ENCODE measurements at regions not wholly inside any gene's neighbourhood (a gene's known extent, or its start where the extent isn't known, plus 50 kb on each side); places are given as distances from the start of the nearest gene placed in this dataset.
A peak's percentile ranks its signal among the peaks of the same experiment; 100 is the strongest.
"Not testable (repeated sequence)": the region's sequence is repeated elsewhere in the genome, so short reads cannot be mapped to it uniquely, and the experiment has no call there.

DNA sequence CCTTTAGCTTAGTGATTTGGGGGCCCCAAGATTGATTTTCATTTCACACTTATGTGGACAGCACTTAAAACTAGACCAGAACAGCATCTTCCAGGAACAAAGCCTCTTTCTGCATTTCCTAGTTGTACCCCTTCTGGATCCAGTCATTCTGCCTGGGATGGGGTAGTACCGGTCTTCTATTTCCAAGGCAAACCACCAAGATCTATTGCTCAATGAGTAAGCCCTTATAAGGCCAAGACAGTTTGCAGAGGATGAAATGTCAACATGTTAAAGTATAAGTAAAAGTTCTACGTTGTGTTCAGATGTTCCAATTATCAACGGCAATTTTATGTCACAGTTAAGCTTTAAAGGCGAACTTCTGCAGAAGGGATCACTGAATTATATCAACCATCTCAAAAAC, 106.9 kb upstream of the ZNF746 start:
- no peak for DNase-seq (ENCODE audit: low spot score)

DNA sequence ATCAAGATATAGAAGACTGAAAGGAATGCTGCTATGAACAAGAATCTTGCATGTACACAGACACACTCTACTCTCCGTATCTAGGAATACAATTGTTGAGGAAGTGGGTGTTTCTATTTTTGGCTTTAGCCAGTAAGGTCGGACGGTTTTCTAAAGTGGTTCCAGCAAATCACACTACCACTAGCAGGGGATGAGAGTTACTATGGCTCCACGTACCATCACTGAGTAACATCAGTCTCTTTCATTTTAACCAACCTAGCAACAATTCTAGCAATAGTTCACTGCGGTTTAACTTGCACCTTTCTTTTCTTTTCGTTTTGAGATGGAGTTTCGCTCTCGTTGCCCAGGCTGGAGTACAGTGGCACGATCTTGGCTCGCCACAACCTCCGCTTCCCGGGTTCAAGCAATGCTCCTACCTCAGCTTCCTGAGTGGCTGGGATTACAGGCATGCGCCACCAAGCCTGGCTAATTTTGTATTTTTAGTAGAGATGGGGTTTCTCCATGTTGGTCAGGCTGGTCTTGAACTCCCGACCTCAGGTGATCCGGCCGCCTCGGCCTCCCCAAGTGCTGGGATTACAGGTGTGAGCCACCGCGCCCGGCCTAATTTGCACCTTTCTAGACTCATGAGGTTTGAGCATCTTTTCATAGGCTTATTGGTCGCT, 103.2 kb upstream of the ZNF746 start:
- peak; percentile 18 for DNase-seq (ENCODE audit: low spot score)

DNA sequence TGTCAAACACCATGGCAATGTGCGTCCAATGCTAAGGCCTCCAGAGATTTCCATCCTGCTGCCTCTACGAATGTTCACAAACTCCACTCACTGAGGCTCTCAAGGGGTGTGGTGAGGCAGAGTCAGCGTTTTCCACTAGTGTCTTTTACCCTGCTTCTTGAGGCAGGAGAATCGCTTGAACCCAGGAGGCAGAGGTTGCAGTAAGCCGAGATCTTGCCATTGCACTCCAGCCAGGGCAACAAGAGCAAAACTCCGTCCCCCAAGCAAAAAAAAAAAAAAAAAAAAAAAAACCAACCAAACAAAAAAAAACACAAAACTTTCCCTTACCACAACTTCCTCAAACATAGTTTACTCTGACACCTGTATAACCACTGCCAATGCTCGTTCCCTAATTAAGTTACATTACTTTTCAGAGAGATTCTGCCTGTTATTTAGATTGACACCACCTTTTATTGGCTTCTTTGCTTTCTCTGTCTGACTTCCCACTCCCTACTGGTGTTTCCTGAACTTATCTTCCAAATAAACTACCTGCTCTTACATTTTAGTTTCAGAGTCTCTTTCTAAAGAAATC, 102.1 kb upstream of the ZNF746 start:
- DNase-seq (ENCODE audit: low spot score): peak; percentile 8

DNA sequence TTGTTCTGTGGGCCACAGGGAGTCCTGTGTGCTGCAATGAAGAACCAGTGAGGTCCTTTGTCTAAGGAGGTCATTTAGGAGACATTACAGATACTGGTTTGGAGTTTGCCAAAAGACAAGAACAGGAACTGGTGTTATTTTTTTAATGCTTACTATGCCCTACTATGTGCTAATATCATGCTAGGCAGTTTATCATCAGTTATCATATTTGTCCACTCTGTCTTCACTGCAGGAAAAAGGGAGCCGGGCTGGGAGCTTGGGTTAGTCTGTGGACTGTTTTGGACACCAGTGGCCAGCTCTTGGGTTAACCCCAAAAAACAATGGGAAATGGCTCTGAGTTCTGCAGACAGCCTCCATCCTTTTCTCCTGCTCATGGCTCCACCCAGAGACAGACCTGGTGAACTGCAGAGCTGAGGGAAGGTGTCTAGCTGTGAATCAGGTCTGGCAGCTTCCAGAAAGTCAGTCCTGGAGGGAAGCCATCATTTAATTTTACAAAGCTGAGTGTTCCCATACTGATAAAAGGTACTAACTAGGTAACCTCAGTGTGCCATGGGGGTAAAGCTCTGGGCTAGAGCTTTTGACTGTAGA, 101.2 kb upstream of the ZNF746 start:
- DNase-seq (ENCODE audit: low spot score): no peak

DNA sequence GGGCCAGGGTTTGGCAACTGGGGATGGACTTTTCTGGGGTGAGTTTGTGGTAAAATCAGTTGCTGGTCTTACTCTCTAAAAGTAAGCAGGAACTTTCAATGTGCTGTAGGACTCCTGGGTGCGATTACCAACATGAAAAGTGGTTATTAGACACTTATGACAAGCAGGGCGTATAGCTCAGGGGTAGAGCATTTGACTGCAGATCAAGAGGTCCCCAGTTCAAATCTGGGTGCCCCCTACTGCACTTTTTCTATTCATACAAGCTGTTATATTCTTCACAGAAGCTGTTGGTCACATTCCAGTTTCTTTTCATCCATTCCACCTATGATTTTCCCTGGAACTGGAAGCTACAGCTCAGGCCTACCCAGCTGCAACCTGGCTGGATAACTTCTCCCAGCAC, 100.2 kb upstream of the ZNF746 start:
- not testable (repeated sequence) for DNase-seq (ENCODE audit: low spot score)

DNA sequence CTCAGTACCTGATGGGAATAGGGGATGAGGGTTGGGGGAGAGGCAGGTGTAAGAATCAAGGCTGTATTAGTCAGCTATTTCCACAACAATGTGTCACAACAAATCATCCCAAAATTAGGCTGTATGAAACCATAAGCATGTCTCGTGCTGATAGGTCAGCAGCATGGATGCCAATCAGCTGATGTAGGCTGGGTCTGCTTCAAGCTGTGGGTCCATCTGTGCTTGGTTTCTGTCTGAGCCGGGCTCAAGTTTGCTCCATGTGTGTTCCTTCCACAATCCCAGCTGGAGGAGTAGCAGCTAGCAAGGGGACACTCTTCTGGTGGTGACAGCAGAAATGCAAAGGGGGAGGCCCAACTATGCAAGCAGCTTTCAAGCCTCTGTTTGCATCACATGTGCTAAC, 97.9 kb upstream of the ZNF746 start:
- DNase-seq (ENCODE audit: low spot score): no peak

DNA sequence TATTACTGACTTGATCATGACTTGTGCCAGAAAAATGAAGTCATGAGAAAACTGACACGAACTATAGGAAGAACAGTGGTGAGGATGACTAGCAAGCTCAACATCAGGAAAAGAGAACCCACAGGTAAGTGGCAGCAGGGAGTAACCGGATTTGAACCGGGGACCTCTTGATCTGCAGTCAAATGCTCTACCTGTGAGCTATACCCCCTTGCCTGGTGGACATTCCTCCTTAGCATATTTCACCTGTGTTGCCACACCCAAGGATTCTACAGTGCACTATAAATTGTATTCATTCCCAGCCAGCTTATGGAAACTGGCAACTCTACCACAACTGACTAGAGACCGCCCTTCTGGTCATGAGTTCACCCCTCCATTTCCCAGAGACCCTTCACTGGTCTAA, 97.5 kb upstream of the ZNF746 start:
- DNase-seq (ENCODE audit: low spot score): no peak

DNA sequence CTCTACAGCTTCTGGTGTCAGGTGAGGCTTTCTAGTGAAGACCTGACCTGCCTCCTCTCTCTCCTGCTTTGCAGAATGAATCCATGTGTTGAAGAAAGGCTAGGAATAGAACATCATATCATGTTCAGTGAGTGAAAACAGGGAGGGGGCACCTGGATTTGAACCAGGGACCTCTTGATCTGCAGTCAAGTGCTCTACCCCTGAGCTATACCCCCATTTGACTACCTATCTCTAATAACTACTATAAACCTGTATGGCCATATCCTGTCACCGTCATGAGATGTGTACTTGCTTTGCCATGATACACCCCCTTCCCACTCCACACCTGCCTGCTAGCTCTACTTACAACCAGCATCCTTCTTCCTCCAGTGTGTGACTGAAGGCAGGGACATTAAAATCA, 91.3 kb upstream of the ZNF746 start:
- DNase-seq (ENCODE audit: low spot score): no peak

DNA sequence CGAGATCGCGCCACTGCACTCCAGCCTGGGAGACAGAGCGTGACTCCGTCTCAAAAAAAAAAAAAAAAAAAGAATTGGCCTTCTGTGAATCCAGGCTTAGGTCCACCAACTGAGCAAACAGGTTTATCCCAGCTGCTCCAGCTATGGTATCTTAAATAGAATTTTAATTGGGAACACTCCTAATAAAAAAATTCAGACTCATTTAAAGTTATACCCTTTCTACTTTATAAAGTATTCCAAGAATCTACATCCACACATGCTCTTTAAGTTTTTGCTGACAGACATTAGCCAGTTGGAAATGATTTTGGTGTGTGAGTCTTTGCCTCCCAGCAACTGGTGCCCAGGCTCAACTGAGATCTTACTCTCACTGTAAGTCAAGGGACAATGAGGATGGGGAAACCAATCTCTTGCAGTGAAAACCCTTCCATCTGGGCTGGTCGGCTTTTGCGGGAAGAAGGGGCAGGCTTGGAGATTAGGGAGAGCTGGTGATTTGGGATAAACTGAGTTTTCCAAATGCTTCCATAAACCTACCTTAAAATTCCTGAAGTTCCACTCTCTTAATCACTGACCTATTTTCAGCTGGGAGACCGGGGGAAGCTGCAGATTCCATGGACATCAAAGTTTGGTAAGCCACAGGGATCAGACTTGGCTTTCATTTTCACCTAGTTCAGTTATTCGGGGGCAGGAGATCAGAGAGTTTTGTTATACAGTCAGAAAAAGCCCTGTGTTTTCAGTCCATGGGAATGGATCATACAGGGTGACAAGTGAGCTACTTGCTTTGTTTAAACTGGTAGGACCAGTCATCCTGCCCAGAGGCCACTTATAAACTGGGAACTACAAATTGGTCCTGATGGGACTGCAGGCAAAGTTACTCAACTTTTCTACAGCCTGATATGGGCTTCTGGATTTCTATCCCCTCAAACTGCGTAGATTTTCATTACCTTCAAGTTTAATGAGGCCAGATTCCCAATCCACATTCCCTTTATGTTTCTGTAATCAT, 89.3 kb upstream of the ZNF746 start:
- no peak for DNase-seq (ENCODE audit: low spot score)

DNA sequence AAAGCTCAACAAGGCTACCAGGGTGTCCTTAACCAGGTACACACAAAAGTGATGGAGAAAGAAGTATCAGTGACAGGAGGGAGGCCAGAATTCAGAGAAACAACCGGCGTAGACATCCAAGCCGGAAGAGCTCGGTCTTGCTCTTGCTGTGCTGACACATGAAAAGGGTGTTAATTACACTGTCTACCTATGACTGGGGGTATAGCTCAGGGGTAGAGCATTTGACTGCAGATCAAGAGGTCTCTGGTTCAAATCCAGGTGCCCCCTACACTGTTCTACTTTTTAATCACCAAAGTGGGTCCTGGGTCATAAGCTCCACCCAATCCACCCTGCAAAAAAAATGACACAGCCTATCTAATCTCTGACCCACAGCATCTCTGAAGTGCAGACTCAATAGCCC, 86.9 kb upstream of the ZNF746 start:
- DNase-seq (ENCODE audit: low spot score): no peak

DNA sequence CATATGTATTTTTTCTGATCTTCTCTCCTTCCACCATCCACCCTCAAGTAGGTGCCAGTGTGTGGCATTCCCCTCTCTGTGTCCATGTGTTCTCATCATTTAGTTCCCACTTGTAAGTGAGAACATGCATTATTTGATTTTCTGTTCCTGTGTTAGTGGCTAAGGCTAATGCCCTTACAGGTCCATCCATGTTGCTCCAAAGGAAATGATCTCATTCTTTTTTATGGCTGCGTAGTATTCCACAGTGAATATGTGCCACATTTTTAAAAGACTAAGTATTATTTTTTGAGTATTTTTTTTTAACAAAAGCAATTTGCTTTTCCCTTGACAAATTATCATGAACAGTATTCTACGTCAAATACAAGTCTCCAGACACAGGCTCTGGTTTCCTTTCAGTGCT, 86.4 kb upstream of the ZNF746 start:
- DNase-seq (ENCODE audit: low spot score): no peak

DNA sequence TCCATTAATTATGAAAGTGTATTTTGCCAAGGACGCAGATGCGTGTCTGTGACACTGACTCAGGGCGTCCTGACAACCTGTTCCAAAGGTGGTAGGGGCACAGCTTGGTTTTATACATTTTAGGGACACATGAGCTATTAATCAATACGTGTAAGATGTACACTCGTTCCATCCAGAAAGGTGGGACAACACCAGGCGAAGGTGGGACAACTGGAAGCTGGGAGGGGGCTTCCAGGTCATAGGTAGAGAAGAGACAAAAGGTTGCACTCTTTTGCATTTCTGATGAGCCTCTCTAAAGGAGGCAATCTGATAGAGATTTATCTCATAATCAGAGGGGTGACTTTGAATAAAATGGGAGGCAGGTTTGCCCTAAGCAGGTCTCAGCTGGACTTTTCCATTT, 82.7 kb upstream of the ZNF746 start:
- no peak for DNase-seq (ENCODE audit: low spot score)

DNA sequence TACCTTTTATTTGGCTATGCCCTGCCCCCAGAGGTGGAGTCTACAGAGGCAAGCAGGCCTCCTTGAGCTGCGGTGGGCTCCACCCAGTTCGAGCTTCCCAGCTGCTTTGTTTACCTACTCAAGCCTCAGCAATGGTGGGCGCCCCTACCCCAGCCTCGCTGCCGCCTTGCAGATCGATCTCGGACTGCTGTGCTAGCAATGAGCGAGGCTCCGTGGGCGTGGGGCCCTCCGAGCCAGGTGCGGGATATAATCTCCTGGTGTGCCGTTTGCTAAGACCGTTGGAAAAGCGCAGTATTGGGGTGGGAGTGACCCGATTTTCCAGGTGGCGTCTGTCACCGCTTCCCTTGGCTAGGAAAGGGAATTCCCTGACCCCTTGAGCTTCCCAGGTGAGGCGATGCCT, 81.8 kb upstream of the ZNF746 start:
- not testable (repeated sequence) for DNase-seq (ENCODE audit: low spot score)

DNA sequence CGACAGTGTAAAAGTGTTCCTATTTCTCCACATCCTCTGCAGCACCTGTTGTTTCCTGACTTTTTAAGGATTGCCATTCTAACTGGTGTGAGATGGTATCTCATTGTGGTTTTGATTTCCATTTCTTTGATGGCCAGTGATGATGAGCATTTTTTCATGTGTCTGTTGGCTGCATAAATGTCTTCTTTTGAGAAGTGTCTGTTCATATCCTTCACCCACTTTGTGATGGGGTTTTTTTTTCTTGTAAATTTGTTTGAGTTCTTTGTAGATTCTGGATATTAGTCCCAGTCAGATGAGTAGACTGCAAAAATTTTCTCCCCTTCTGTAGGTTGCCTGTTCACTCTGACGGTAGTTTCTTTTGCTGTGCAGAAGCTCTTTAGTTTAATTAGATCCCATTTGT, 76.8 kb upstream of the ZNF746 start:
- not testable (repeated sequence) for DNase-seq (ENCODE audit: low spot score)

DNA sequence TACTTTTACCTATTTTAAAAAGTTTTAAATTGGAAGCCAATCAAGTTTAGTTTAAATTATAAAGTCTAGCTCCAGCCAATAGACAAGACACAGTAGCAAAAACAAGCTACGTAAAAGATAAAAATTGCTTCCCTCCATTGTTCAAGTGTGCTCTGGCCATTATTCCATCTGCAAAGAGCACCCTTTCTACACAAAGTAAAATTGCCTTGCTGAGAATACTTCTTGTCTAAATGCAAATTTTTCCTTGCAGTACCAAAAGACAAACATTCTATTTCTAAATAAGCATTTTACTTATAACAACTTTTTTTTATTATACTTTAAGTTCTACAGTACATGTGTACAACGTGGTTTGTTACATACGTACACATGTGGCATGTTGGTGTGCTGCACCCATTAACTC, 75.9 kb upstream of the ZNF746 start:
- DNase-seq (ENCODE audit: low spot score): no peak

DNA sequence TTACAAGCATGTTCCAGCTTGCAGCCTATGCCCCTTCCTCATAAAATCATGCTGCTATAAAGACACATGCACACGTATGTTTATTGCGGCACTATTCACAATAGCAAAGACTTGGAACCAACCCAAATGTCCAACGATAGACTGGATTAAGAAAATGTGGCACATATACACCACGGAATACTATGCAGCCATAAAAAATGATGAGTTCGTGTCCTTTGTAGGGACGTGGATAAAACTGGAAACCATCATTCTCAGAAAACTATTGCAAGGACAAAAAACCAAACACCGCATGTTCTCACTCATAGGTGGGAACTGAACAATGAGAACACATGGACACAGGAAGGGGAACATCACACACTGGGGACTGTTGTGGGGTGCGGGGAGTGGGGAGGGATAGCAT, 75.3 kb upstream of the ZNF746 start:
- not testable (repeated sequence) for DNase-seq (ENCODE audit: low spot score)

DNA sequence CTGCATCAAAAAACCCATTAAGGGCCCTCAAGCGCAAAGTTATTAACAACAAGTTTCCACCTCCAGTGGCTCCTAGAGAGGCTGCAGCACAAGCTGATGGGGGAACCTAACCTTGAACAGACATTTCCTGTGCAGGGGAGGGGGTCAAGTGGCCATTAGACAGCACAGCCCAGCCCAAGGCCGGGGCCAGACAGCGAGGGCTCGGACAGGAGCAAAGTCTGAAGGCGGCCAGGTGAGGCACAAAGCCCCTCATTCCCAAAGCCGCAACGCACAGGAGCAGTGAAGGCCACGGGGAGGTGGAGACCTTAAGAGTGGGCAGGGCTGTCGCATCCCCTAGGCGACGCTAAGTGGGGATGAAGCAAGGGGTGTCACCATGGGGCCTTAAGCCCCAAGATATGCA, 73.2 kb upstream of the ZNF746 start:
- DNase-seq (ENCODE audit: low spot score): no peak

DNA sequence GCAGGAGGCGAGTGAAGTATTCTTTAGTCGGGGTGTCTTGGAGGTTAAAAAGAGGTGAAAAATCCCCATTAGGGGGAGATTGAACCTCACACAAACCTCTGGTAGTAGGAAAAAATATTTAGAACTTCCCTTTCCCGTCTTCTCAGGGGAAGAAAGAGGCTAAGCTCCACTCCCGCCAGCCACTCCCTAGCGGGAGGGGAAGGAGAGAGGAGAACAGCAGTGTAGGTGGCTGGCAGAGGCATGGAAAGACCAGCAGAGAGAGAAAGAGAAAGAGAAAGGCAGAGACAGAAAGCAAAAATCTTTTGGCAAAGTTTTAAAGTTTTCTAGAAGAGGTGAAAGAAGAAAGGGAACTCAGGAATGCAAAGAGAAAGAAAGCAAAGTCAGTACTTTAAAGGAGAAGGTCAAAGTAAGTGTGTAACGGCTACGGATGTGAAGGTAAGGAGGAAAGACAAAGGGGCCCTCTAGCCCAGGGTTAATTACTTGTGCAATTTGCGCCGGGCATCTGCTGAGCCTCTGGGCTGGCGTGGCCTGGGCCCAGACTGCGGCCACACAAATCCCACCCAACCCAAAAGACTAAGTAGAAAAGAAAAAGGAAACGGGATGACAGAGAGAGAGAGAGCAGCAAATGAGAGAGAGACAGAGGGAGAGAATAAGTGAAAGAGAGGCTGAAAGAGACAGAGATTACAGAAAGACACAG, 72.3 kb upstream of the ZNF746 start:
- no peak for DNase-seq (ENCODE audit: low spot score)

DNA sequence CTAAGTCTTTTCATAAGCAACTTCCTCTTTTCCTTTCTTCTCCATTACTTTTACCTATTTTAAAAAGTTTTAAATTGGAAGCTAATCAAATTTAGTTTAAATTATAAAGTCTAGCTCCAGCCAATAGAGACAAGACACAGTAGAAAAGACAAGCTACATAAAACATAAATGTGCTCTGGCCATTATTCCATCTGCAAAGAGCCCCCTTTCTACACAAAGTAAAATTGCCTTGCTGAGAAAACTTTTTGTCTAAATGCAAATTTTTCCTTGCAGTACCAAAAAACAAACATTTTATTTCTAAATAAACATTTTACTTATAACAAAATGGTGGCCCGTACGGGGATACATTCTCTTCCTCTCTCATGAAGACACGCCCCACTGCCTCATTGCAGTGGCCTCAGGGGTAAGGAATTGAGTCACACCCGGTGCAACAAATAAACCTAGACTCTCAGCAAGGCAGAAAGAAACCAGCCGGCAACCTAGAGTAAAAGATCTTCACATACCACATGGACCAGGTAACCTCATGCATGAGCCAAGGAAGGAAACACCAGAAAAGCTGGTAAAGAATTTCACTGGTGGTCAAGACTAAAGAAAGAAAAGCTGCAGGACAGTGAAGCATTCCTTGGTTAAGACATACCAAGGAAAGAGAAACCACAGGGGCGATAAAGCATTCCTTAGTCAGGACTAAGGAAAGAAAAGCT, 71.6 kb upstream of the ZNF746 start:
- DNase-seq (ENCODE audit: low spot score): no peak

DNA sequence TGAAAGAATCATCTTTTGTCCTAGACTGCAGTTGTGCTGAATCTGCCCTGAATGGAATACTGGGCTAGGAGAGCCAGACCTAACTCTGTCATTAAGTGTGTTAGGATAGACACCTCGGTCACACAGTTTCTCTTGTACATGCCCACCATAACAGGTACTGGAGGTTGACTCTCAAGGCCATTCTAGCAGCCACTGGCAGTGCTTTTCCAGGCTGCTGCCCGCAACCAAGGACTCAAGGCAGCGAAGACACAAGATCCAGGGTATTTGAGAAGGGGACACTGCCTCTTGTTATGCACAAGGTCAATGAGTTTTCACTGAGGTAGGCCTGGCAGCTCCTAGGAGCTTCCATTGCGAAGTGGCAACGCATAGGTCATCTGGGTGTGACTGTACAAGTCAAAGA, 70.6 kb upstream of the ZNF746 start:
- DNase-seq (ENCODE audit: low spot score): no peak

DNA sequence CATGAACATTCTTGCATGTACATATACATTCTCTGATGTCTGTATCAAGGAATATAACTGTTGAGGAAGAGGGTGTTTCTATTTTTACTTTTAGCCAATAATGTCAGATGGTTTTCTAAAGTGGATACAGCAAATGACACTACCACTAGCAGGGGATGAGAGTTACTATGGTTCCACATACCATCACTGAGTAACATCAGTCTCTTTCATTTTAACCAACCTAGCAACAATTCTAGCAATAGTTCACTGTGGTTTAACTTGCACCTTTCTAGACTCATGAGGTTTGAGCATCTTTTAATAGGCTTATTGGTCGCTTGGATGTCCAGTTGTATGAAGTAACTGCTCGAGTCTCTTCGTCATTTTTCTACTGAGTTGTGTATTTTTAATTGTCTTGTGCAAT, 68.5 kb upstream of the ZNF746 start:
- no peak for DNase-seq (ENCODE audit: low spot score)

DNA sequence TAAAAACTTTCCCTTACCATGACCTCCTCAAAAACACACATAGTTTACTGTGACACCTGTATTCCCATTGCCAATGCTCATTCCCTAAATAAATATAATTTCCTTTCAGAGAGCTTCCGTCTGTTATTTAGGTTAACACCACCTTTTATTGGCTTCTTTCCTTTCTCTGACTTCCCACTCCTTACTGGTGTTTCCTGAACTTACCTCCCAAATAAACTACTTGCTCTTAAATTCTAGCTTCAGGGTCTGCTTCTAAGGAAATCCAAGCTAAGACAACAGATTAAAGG, 67.4 kb upstream of the ZNF746 start:
- no peak for DNase-seq (ENCODE audit: low spot score)
